ENCODE measurements at regions not wholly inside any gene's neighbourhood (a gene's known extent, or its start where the extent isn't known, plus 50 kb on each side); places are given as distances from the start of the nearest gene placed in this dataset.

- H3K36me3 ChIP-seq (ENCODE audit: insufficient read depth, low read length, poor library complexity, severe bottlenecking), result no peaks in the 10 kb centered on the region
- no peaks in the 10 kb centered on the region for H3K4me1 ChIP-seq (ENCODE audit: insufficient read depth, low read length, poor library complexity, severe bottlenecking)
- no TSS peak for BruUV-seq (replicated peaks)
- CTCF ChIA-PET, result no interaction called here
- POLR2A ChIA-PET (ENCODE audit: low non-redundant PET), result no interaction called here
- no peak overlapping the region for H3K4me3 ChIP-seq (ENCODE audit: low read depth, low read length, poor library complexity, severe bottlenecking)
- no peak for DNase-seq (ENCODE audit: low spot score)
- H3K9me3 ChIP-seq (ENCODE audit: low read depth, low read length, poor library complexity, severe bottlenecking), result no peaks in the 10 kb centered on the region
- no peaks in the 10 kb centered on the region for H3K27me3 ChIP-seq (replicated peaks; ENCODE audit: insufficient read depth, low read depth, low read length, poor library complexity)
- TF ChIP-seq CTCF (conservative IDR thresholded peaks at IDR 0.05; ENCODE audit: low read depth, low read length), result no peak
- TF ChIP-seq EZH2 (IDR thresholded peaks at IDR 0.05; ENCODE audit: borderline replicate concordance, low read depth, low read length, poor library complexity, severe bottlenecking), result no peak
- intact Hi-C loops (cut with micrococcal nuclease; ENCODE audit: unreplicated experiment), result no loop called here
- no peak overlapping the region for H3K27ac ChIP-seq (ENCODE audit: low read depth, low read length, poor library complexity, severe bottlenecking)
Observed at GRCh38 chr14:44286201-44286600, 220.9 kb downstream of the FSCB start.

- DNase-seq (ENCODE audit: low spot score), result no peak
- Histone ChIP-seq H3K36me3 (ENCODE audit: insufficient read depth, low read length, poor library complexity, severe bottlenecking) (no peaks in the 10 kb centered on the region), H3K27me3 (replicated peaks; ENCODE audit: insufficient read depth, low read depth, low read length, poor library complexity) (no peaks in the 10 kb centered on the region), H3K9me3 (ENCODE audit: low read depth, low read length, poor library complexity, severe bottlenecking) (no peaks in the 10 kb centered on the region), H3K27ac (ENCODE audit: low read depth, low read length, poor library complexity, severe bottlenecking) (no peak overlapping the region), H3K4me1 (ENCODE audit: insufficient read depth, low read length, poor library complexity, severe bottlenecking) (no peaks in the 10 kb centered on the region), H3K4me3 (ENCODE audit: low read depth, low read length, poor library complexity, severe bottlenecking) (no peak overlapping the region)
- intact Hi-C loops (cut with micrococcal nuclease; ENCODE audit: unreplicated experiment), result no loop called here
- ChIA-PET CTCF (no interaction called here), POLR2A (ENCODE audit: low non-redundant PET) (no interaction called here)
- BruUV-seq (replicated peaks), result no TSS peak
- TF ChIP-seq CTCF (conservative IDR thresholded peaks at IDR 0.05; ENCODE audit: low read depth, low read length) (no peak), EZH2 (IDR thresholded peaks at IDR 0.05; ENCODE audit: borderline replicate concordance, low read depth, low read length, poor library complexity, severe bottlenecking) (no peak)
Observed at GRCh38 chr14:44283836-44284235, 223.2 kb downstream of the FSCB start.

- POLR2A ChIA-PET (ENCODE audit: low non-redundant PET), result no interaction called here
- Histone ChIP-seq H3K36me3 (ENCODE audit: insufficient read depth, low read length, poor library complexity, severe bottlenecking) (no peaks in the 10 kb centered on the region), H3K27me3 (replicated peaks; ENCODE audit: insufficient read depth, low read depth, low read length, poor library complexity) (no peaks in the 10 kb centered on the region), H3K9me3 (ENCODE audit: low read depth, low read length, poor library complexity, severe bottlenecking) (no peaks in the 10 kb centered on the region), H3K4me1 (ENCODE audit: insufficient read depth, low read length, poor library complexity, severe bottlenecking) (no peaks in the 10 kb centered on the region), H3K27ac (ENCODE audit: low read depth, low read length, poor library complexity, severe bottlenecking) (no peak overlapping the region), H3K4me3 (ENCODE audit: low read depth, low read length, poor library complexity, severe bottlenecking) (no peak overlapping the region)
- TF ChIP-seq EZH2 (IDR thresholded peaks at IDR 0.05; ENCODE audit: borderline replicate concordance, low read depth, low read length, poor library complexity, severe bottlenecking) (no peak), CTCF (conservative IDR thresholded peaks at IDR 0.05; ENCODE audit: low read depth, low read length) (no peak)
- no TSS peak for BruUV-seq (replicated peaks)
- intact Hi-C loops (cut with micrococcal nuclease; ENCODE audit: unreplicated experiment), result no loop called here
- no peak for DNase-seq (ENCODE audit: low spot score)
- CTCF ChIA-PET, result no interaction called here
Observed at GRCh38 chr14:44279357-44279756, 227.7 kb downstream of the FSCB start.
